ENCODE measurements at regions not wholly inside any gene's neighbourhood (a gene's known extent, or its start where the extent isn't known, plus 50 kb on each side); places are given as distances from the start of the nearest gene placed in this dataset.
A peak's percentile ranks its signal among the peaks of the same experiment; 100 is the strongest.

- peak; percentile 18 for DNase-seq (ENCODE audit: extremely low read depth, insufficient read length)
- Histone ChIP-seq H3K27me3 (replicated peaks; ENCODE audit: control insufficient read depth, insufficient read depth, low read length) (no peaks in the 10 kb centered on the region), H3K4me3 (replicated peaks; ENCODE audit: low read depth, low read length) (no peak overlapping the region), H3K36me3 (ENCODE audit: control insufficient read depth, insufficient read depth, low read length) (no peaks in the 10 kb centered on the region)
- no peak for TF ChIP-seq CTCF (IDR thresholded peaks at IDR 0.05; ENCODE audit: insufficient read depth, low read length, poor library complexity, severe bottlenecking)
These were observed 115.7 kb upstream of the FAT1 start for GRCh38 chr4:186839122-186840037.

- no peak for DNase-seq (ENCODE audit: extremely low read depth, insufficient read length)
- Histone ChIP-seq H3K36me3 (ENCODE audit: control insufficient read depth, insufficient read depth, low read length) (no peaks in the 10 kb centered on the region), H3K4me3 (replicated peaks; ENCODE audit: low read depth, low read length) (no peak overlapping the region), H3K27me3 (replicated peaks; ENCODE audit: control insufficient read depth, insufficient read depth, low read length) (no peaks in the 10 kb centered on the region)
- TF ChIP-seq CTCF (IDR thresholded peaks at IDR 0.05; ENCODE audit: insufficient read depth, low read length, poor library complexity, severe bottlenecking): no peak
These were observed 116.6 kb upstream of the FAT1 start for GRCh38 chr4:186840222-186840701.

- TF ChIP-seq CTCF (IDR thresholded peaks at IDR 0.05; ENCODE audit: insufficient read depth, low read length, poor library complexity, severe bottlenecking): no peak
- no peaks in the 10 kb centered on the region for H3K36me3 ChIP-seq (ENCODE audit: control insufficient read depth, insufficient read depth, low read length)
- no peaks in the 10 kb centered on the region for H3K27me3 ChIP-seq (replicated peaks; ENCODE audit: control insufficient read depth, insufficient read depth, low read length)
- no peak overlapping the region for H3K4me3 ChIP-seq (replicated peaks; ENCODE audit: low read depth, low read length)
- DNase-seq (ENCODE audit: extremely low read depth, insufficient read length): no peak
These were observed 117.2 kb upstream of the FAT1 start for GRCh38 chr4:186840771-186841301.

GRCh38 chr4:186844059-186844681 lies 120.5 kb upstream of the FAT1 start:
- no peak for DNase-seq (ENCODE audit: extremely low read depth, insufficient read length)
- Histone ChIP-seq H3K36me3 (ENCODE audit: control insufficient read depth, insufficient read depth, low read length) (no peaks in the 10 kb centered on the region), H3K4me3 (replicated peaks; ENCODE audit: low read depth, low read length) (no peak overlapping the region), H3K27me3 (replicated peaks; ENCODE audit: control insufficient read depth, insufficient read depth, low read length) (no peaks in the 10 kb centered on the region)
- TF ChIP-seq CTCF (IDR thresholded peaks at IDR 0.05; ENCODE audit: insufficient read depth, low read length, poor library complexity, severe bottlenecking): no peak

- H3K27me3 ChIP-seq (replicated peaks; ENCODE audit: control insufficient read depth, insufficient read depth, low read length): no peaks in the 10 kb centered on the region
- no peak overlapping the region for H3K4me3 ChIP-seq (replicated peaks; ENCODE audit: low read depth, low read length)
- H3K36me3 ChIP-seq (ENCODE audit: control insufficient read depth, insufficient read depth, low read length): no peaks in the 10 kb centered on the region
- DNase-seq (ENCODE audit: extremely low read depth, insufficient read length): no peak
- no peak for TF ChIP-seq CTCF (IDR thresholded peaks at IDR 0.05; ENCODE audit: insufficient read depth, low read length, poor library complexity, severe bottlenecking)
These were observed 121.6 kb upstream of the FAT1 start for GRCh38 chr4:186845137-186845842.

All from GM06990 (cell line).